Putamen (tissue), 1 donor: ENCODE measurements at regions not wholly inside any gene's neighbourhood (a gene's known extent, or its start where the extent isn't known, plus 50 kb on each side); places are given as distances from the start of the nearest gene placed in this dataset.
A peak's percentile ranks its signal among the peaks of the same experiment; 100 is the strongest.

Experiments
- DNase-seq: peaks from one replicate; pipeline ENCODE4 v3.0.0-alpha.2; 2016; ENCODE audit warnings: low spot score

DNA sequence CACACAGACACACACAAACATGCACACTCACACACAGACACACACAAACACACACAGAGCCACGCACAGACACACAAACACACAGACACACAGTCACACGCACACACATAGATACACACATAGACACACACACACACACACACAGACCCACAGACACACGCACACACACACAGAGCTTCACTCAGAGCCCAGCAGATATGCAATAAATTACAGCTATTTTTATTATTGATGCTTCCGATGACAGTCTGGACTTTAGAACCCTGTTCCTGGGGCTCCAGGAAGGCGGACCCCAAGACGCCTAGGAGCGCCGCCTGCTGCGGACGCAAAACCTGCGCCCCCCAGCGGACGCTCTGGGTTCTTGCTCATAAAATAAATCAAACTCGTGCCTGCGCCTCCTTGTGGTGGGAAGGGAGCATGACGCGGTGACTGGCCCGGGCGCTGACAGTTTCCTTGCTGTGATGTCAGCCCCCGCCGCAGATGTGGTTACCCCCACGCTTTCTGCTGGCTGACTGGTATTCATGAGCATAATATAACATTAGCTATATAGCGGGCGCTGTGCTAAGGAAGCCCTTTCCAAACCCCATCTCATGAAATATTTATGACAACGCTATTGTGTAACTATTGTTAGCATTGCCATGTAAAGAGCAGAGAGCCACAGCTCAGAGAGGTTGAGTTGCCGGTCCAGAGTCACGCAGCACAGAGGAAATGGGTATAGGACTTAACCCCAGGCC is 64.4 kb upstream of the TM9SF2 start:
- DNase-seq = peak; percentile 82

DNA sequence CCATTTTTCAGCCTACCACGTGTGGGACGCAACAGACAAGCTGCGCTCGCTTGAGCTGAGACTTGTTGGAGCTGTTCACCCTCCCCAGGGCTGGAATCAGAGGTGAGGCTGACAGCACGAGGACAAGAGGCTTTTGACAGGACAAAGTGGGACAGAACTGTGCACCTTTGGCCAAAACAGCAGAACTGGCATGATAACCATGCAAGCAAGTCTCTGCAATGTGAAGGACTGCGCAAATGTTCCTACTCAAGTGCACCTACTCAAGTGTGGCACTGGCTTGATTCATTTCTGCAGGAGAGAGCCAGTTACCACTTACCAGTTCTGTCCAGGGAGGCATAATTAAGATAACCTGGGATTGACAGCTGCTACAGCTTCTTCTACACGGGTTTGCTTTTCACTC is 62.2 kb upstream of the TM9SF2 start:
- no peak for DNase-seq

DNA sequence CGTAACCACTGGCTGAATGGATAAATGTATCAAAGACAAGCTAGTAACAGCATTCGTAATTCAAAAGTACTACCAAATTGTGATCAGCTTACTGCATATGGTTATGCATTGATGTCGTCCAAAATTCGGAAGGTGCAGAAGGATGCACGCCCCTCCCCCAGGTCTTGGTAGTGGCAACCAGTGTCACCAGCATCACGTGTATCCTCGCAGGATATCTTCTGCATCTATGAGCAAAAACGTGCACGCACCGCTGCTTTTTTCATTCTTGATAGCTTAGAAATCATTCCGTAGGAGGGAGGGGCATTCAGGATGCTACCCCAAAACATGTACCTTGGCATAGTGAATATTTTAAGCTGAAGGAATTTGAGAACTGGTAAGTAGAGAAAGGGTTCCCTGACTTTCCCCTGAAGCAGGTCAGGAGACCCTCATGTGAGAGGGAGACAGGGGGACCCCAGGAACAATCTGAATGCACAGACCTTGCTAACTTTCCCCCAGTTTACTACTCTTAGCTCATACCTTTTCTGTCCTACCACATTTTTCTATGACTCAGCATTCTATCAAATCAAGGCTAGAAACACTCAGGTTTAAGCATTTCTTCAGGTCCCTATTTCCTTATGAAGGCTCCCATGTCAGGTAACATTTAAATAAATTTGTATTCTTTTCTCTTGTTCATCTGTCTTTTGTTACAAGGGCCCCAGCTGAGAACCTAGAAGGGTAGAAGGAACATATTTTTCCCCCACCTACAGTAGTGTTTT is 61.2 kb upstream of the TM9SF2 start:
- DNase-seq = no peak

GRCh38 chr13:99442273-99442895 is 58.9 kb upstream of the TM9SF2 start:
- DNase-seq = peak; percentile 34

- DNase-seq = no peak
Measured at GRCh38 chr13:99446242-99446641, 55.0 kb upstream of the TM9SF2 start.

DNA sequence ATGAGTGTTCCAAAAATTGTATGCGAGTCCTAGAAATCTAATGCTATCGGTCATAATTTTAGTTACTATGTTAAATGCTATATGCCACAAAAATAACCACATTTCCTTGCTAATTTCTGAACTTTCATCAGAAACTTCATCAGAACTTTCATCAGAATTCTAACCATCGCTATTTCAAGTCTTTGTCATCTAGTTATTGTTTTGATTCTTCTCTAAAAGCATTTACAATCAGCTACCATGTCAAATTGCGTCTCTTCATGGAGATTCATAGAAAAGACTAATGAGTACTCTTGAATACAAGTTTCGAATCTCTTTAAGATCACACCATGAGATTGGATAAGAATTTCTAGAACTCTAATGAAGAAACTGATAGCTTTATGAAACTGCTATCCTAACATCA is 52.7 kb upstream of the TM9SF2 start:
- no peak for DNase-seq

- no peak for DNase-seq
Measured at GRCh38 chr13:99450416-99450815, 50.9 kb upstream of the TM9SF2 start.
